Posterior vena cava (tissue), 2 donors: ENCODE measurements at regions not wholly inside any gene's neighbourhood (a gene's known extent, or its start where the extent isn't known, plus 50 kb on each side); places are given as distances from the start of the nearest gene placed in this dataset.

Source experiments
- DNase-seq: peaks from one replicate; pipeline ENCODE4 v3.0.0-alpha.2; 2020; ENCODE audit warnings: low spot score
- intact Hi-C, 2 donors: fragments of 100-400 bp; cut with DNase I; formaldehyde crosslinking; loops; one replicate each; pipeline versions ENCODE4 v1.14.1 to v1.14.2; 2022 to 2023
- donor health status: DM: yes; HTN: yes; CAD: no.
- donor health status: DM: yes; HTN: yes; CAD: no.

DNA sequence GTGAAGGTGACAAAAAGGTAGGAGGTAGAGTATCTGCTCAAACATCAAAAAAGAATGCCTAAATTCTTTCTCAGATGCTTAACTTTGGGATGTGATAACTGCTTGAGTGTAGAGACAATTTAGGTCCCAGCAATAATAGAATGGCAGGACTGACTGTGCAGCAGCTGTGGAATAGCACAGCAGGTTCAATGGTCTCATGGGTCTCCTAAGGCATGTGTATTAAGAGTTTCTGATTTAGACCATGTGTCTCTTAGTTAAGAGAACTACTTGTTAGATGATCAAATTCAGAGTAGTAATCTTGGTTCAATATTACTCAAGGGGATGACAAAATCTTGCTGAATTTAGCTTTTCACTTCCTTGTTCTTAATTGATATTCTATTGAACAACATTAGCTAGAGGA is 72.0 kb downstream of the ALX1 start:
- DNase-seq = no peak
- intact Hi-C loops = no loop called here

DNA sequence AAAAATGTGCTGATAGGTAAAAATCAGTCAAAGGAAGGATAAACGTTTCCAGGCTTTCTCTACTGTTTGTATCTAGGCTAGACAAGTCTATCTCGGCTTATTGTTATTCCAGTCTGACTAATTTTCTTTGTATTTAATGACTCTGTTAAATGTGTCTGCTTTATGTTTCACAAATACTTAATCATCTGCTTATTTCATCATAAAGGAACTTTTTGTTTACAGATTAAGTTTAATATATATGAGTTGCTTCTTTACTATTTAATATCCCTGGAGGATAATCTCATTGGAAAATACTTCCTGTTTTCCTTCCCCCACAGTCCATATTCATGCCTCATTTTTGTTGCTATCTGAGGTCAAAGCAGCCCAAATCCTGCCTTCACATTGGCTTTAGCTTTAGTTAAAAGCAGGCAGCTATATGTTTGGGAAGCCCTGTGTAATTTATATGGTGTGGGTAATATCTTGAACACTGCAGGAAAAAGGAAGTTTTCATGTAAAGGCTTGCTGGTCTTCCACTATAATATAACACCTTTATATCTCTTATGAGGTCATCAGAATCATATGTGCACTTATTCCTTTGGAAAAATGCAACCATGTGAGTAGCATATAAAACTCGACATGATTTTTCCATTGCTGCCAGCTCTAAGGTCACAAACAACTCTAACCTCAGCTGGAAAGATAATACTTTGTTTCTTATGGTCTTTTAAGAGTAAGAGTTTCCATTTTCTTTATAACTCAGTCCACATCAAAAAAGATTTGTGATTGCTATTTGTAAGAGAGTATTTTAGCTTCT is 76.8 kb downstream of the ALX1 start:
- intact Hi-C loops = no loop called here
- no peak for DNase-seq

DNA sequence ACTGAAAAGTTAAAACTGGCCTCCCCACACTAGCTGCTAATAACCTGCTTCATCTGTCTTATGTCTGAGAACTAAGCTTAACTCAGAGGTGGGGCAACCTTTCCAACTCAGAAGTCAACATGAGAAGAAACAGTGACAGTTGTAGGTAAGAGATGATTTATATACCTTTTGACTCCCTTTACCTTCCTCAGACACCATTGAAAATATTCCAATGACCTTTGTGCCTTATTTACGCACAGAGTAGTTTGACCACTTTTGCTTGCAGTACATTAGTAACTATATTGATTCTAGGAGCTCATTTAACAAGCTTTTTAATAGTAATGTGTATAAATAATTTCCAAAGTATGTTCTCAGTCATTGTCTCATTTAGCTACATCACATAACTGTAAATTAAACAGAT is 77.6 kb downstream of the ALX1 start:
- no peak for DNase-seq
- intact Hi-C loops = no loop called here

DNA sequence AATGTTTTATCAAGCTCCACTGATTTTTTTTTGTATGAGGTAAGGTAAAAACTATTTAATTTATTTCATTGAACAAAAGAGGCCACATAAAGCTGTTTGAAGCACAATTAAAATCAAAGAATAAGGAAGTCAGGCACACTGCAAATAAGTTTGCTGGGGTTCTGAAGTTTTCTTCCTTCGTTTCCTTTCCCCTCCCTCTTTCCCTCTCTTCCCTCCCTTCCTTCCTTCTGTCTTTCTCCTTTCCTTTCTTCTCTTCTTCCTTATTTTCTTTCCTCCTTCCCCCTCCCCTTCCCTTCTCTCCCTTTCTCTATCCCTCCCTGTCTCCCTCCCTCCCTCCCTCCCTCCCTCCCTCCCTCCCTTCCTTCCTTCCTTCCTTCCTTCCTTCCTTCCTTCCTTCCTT is 78.7 kb downstream of the ALX1 start:
- intact Hi-C loops = no loop called here

DNA sequence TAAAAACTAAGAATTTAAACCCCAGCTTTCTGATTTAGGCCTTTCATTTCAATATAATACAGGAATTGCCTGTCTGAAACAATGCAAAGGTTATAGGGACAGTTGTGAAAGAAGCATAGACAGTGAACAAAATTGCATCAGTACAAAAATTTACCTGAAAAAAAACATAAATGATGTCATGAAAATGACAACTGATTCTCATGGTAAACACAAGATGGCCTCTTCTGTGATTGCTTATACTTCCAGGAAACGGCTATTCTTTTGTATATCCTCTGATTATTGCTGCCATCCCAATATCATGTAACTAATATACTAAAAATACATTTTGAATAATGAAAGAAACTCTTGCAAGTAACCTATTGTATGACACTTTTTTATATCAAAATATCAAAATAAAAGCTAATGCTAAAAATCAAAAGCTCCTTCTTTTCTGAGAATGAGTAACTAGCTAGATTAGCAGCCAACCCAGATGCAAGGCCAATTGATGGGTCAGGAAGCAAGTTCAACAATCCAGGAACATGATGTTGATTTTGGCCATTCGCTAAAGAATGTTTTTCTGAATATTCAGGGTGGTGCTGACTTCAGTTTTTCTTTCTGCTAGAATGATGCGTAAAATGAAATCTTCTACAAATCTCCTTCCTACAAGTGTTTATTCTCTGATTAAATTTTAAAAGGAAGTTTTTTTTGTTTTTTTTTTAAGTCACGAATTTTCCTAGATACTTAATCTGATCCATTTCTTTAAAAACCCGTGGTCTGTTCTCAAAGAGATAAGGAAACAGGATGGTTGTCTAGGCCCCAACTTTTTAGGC is 83.6 kb downstream of the ALX1 start:
- intact Hi-C loops = no loop called here
- no peak for DNase-seq

More for the DNA sequence above, 78.7 kb downstream of the ALX1 start:
- no peak for DNase-seq

DNA sequence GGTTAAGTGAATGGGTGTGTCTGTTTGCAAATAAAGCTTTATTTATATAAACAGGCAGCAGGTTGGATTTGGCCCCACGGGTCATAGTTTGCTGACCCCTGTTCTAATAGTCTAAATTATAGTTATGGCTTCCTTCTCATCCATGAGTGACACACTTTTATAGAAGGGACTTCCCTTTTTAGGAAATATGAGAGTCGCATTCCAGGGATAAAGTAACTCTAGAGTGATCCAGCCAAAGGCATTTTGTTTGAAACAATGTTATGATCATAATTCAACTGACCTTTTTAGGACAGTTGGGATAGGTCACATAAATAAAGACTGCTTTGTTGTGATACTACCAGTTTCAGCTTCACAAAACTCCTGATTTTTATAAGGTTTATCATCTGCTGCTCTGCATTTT is 87.9 kb downstream of the ALX1 start:
- intact Hi-C loops = no loop called here
- DNase-seq = no peak

DNA sequence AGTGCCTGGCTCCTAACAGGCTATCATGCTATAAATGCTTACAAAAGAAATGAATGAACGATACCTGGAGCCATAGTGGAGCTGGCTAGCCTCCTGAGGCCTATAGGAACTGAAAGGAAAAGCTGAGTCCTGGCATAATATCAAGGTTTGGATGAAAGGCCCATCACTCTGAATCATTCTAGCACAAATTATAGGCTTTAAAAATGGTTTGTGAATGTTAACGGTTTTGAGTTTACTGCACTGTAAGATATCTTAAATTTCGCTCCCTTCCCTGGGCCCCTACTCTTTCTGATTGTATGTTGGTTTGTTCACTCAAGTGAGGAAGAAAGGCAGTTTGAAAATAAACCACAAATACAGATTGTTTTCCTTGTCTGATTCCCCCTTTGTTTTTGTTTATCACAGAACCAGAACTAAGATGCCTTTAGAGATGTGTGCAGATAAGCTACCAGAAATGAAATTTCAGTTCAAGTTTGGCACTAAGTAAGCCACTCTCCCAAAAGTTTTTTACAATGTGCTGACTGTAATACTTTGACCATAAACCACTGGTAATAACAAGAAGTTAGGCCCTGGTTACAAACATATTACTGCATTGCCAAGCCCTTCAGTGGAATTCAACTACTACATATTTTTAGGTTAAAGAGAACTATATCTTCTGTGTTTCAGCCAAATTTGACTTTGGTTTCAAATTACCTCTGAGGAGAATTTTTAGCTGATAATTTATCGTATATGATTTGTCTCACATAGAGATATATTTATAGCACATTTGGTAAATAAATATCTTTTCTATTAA is 89.5 kb downstream of the ALX1 start:
- DNase-seq = no peak
- intact Hi-C loops = no loop called here

DNA sequence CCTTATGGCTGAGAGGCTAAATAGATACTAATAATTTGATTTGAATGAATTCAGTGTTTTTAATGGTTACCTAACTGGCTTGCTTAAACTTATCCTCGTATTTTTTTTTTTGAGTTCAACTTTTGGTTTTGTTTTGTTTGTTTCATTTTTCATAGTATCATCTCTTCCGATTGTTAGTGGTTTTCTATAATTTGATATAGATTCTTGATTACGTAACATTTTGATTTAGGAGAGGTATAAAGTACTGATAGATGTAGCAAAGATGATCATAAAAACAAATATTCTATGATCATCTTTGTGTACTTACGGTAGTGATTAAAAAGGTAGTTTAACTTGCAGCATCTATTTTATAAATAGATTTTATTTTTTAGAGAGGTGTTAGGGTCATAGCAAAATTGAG is 93.0 kb downstream of the ALX1 start:
- no peak for DNase-seq
- intact Hi-C loops = no loop called here

DNA sequence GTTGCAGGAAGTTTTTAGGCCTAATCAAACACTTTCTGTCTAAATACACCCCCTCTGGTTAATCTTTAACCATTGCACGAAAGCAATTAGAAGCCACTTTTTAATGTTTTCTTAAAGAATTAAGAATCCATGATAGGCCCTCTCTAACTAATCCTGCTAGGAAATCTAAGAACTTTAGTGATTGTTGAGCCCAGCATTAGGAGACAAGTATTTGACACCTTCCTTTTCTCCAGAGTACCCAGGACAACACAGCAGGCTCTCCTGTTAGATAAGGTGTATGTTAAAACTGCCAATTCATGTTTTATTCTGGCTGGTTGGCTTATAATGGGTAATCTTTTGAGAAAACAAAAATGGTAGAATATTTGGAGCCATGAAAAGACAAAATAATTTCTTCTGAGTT is 95.0 kb downstream of the ALX1 start:
- intact Hi-C loops = no loop called here
- no peak for DNase-seq

DNA sequence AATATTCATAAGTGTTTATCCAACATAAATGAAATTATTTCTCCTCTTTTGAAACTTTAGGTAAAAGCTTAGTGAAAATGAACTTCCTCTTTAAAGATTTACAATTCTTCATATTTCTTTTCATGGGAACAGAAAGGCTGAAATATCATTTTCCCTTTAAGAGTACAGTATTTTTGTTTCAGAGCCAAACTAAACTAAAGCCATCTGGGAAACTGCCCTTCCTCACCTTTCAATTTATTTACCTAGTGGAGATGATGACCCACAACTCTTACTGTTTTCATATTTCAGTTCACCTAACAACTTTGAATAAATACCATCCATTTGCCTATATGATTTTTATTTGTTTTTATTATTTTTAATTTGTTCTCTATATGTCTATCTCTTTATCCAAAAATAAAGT is 105.4 kb downstream of the ALX1 start:
- intact Hi-C loops = no loop called here
- DNase-seq = no peak

DNA sequence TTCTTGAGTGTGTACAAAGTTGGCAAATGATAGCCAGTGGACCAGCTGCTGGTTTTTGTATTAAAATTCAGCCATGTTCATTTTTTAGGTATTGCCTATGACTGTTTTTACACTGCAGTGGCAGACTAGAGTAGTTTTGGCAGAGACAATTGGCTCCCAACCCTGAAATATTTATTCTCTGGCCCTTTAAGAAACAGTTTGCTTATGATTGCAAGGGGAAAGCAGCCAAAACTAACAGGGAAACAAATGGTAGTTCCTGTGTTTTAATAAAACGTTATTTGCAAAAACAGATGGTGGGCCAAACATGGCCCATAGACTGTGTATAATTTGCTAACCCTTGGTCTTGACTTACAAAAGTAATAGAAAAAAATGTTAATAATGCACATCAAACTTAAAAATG is 110.2 kb downstream of the ALX1 start:
- DNase-seq = no peak
- intact Hi-C loops = no loop called here

DNA sequence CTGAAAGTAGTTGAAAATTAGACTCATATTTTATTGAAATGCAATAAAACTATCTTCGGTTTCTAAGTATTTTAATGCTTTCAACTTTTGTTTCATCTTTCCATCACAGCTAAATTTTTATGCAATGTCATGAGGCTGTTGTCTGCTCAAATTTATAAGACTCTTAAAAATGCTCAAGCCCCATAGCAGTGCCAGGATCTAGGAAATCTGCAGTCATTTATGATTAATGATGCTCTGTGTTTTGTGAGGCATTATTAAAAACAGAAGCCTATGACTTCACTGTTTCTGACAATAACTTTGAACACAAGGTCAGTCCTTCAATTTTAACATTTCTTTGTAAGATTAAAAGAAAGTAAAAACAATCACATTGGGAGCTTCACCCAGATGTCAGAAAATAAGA is 112.5 kb downstream of the ALX1 start:
- intact Hi-C loops = no loop called here

DNA sequence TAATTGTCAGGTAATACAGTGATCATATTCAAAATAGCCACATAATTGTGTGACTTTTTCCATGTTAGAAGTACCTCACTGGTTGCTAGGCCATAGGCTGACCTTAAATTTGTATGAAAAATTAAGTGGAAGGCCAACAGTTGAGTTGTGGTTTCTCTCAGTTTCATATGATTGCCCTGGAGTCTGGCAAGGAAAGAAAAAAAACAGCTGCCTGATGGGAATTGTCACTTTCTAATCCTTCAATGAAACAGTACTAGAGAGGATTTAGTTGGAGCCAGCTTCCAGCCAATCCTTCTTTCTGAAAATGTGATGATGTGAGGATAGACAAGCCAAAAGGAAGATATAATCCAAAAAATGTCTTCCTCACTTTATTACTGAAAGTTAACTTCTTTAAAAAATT is 113.6 kb downstream of the ALX1 start:
- intact Hi-C loops = no loop called here

More for the DNA sequence above, 112.5 kb downstream of the ALX1 start:
- DNase-seq = no peak

DNA sequence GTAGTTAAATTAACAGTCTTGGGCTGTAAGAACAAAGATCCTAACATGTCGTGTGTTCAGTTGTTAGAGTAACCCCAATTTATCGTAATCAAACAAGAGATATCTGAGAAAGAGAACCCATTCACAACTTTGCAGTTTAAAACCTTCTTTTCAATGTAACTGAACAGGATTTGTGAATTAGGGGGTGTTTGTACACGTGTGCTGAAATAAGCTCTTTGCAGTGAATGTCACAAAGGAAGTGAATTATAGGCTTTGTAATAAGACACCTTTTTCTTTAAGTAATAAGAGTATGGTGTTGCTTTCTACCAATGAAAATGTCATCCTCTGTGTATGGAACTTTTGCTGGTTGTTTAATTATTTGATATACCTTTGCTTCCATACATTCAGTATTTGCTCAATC is 114.0 kb downstream of the ALX1 start:
- intact Hi-C loops = no loop called here

More for the DNA sequence above, 113.6 kb downstream of the ALX1 start:
- DNase-seq = no peak

DNA sequence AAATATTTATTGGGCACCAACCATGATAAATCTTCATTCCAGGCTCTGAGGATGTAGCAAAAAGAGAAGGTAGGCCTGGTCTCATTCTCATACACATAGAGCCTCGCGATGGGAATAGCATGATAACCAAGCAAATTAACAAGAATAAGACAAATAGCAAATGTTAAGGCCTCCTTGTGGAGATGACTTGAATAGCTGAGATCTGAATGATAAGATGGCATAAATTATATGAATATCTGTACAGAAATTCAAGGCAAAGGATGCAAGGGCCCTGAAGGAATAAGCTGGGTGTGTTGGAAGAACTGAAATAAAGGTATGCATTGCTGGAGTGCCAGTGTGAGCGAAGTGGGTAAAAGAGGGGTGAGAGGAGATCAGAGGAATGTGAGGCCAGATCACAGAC is 114.8 kb downstream of the ALX1 start:
- intact Hi-C loops = no loop called here
- no peak for DNase-seq

More for the DNA sequence above, 114.0 kb downstream of the ALX1 start:
- DNase-seq = no peak

DNA sequence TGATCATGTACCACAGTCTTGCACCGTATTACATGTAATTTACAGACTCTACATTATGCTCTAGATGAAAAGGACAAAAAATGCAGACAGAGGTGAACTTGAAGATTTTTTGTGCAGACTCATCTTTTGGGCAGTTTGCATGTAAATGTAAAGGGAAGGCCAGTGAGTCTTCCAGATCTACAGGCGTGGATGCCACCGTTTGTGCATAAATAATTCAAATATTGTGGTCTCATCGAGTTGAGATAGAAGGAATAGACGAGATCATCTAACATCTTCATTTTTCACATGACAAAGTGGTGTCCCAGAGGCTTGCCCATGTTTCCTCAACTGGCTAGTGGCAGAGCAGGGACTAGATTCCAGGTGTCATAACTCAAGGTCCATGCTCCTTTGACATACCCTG is 125.2 kb downstream of the ALX1 start:
- intact Hi-C loops = no loop called here
- no peak for DNase-seq

DNA sequence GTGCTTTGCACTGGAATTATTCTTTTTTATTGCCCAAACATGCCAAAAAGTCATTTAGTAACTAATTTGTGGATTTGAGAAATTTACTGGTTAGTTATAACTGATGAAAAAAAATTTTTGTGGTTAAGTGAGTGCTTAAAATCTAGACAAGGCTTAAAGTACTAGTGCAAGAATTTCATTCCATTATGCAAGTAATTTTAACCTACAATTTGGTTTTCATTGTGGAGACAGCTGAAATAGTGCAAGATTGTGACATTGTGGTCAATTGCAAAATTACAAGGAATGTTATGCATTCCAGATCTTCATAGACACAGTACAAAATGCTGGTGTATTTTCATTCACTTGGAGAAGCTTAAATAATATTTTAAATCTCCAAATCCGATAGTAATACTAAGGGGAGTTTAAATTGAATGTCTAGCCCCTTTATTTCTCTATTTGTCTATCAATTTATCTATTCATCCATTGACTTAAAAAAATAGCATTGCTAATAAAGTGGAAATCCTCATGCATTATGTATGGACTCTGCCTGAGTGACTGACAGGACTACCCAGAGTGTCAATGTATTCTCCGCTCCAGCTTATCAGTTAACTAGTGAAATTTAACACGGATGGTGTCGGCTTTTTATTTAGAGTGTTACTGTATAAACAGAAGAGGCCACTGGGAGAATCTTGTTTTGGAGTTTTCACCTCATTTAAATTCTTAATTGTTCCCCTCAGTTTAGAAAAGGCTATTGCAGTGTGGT is 125.9 kb downstream of the ALX1 start:
- DNase-seq = no peak
- intact Hi-C loops = no loop called here

DNA sequence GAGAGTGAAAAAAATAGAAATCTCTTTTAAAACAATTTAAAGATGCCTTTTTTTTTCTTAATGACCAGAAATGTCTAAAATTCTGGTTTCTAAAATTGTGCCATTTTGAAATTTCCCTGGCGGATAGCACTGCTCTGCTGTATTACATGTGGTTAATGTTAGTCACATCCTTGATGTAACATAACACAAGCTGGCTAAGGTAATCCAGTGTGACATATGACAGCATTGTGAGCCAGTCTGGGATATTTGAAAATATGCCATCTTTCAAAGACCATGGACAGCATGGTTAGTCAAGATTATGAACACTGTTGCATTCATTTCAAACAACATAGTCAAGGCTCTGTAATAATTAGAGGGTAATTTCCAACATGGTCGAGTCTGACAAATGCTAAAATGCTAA is 133.2 kb downstream of the ALX1 start:
- intact Hi-C loops = no loop called here
- DNase-seq = no peak

DNA sequence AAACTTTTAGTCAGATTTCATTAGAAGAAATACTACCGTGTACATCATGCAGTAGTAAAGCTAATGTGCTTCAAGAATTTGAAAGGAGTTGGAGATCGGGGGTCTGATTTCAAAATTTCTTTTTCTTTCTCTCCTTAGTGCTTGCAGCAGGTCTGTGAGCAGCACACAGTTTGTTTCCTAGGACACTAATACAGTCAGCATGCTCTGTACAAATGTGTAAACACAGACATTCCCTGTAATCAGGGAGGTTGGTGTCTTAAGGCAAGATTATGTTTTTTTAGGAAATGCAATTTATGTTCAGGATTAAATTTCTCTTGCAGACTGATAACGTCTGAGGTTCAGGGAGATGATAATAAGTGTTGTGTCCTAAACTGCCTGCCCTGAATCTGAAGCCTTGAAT is 142.7 kb downstream of the ALX1 start:
- no peak for DNase-seq
- intact Hi-C loops = no loop called here
